CD1c-positive myeloid dendritic cell (primary cell): ENCODE measurements at regions not wholly inside any gene's neighbourhood (a gene's known extent, or its start where the extent isn't known, plus 50 kb on each side); places are given as distances from the start of the nearest gene placed in this dataset.

Experiments
- DNase-seq: peaks from one replicate; pipeline ENCODE4 v3.0.0-alpha.2; 2016; ENCODE audit errors: extremely low spot score

GRCh38 chr5:126358525-126358924, 64.7 kb upstream of the GRAMD2B start:
- DNase-seq: peak; percentile 53

GRCh38 chr5:126359884-126360283, 63.3 kb upstream of the GRAMD2B start:
- no peak for DNase-seq

- DNase-seq: peak; percentile 17
Observed at GRCh38 chr5:126360467-126360866, 62.7 kb upstream of the GRAMD2B start.

GRCh38 chr5:126363658-126364057, 59.6 kb upstream of the GRAMD2B start:
- no peak for DNase-seq

- no peak for DNase-seq
Observed at GRCh38 chr5:126364206-126364902, 58.9 kb upstream of the GRAMD2B start.

- DNase-seq: no peak
Observed at GRCh38 chr5:126365446-126366198, 57.6 kb upstream of the GRAMD2B start.

GRCh38 chr5:126366199-126366560, 57.0 kb upstream of the GRAMD2B start:
- no peak for DNase-seq

- no peak for DNase-seq
Observed at GRCh38 chr5:126368239-126368812, 54.9 kb upstream of the GRAMD2B start.

- no peak for DNase-seq
Observed at GRCh38 chr5:126369083-126369482, 54.1 kb upstream of the GRAMD2B start.

GRCh38 chr5:126369995-126370731, 53.0 kb upstream of the GRAMD2B start:
- DNase-seq: no peak

GRCh38 chr5:126370796-126371718, 52.2 kb upstream of the GRAMD2B start:
- no peak for DNase-seq

- DNase-seq: no peak
Observed at GRCh38 chr5:126373375-126374108, 49.7 kb upstream of the GRAMD2B start.
